22Rv1 (cell line): ENCODE measurements at regions not wholly inside any gene's neighbourhood (a gene's known extent, or its start where the extent isn't known, plus 50 kb on each side); places are given as distances from the start of the nearest gene placed in this dataset.

Experiments used
- H3K27ac ChIP-seq: fragments of 450-650 bp; 2 replicates; pipeline ENCODE4 v1.5.1; 2017
- ZFX ChIP-seq: fragments of 450-650 bp; IDR thresholded peaks from 2 replicates; pipeline ENCODE4 v1.6.1; 2017; ENCODE audit warnings: antibody characterized with exemption, borderline replicate concordance
- TF ChIP-seq, protein P1 (sequence below): fragments of 450-650 bp; IDR thresholded peaks from 2 replicates; pipeline ENCODE4 v1.5.1; 2017; ENCODE audit warnings: mild to moderate bottlenecking

DNA sequence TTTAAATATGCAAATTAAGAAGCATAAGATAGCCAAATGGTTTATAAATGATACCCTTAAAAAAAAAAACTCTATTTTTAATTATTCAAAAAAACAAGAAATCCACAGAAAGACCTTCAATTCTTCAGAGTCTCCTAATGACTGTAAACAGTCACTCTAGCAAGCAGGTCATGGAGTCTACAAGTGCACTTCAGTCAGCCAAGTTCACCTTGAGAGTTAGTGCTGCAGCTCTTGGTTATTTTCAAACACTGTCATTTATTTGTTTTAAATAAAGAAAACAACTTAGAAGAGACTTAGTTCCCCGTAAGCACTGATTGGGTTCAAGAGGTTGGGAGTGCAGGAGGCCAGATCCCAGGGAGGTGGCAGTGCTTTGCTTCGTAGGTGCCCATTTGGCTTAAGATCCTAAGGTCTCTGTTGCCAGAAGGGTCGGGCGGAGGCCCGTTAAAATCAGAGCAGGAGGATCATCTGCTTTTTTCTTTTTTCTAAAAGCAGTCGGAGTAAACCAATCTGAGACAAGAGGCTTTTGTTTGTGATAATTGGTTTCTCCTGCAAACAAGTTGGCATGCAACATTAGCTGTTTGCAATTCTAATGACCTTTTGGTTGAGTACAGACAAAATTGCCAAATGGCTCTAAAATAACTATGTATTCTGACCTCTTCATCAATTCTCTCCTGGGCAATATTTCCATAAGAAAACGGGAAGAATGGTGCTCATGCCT is 86.4 kb upstream of the ELMO1 start:
- no peak overlapping the region for H3K27ac ChIP-seq
- TF ChIP-seq, protein P1, sequence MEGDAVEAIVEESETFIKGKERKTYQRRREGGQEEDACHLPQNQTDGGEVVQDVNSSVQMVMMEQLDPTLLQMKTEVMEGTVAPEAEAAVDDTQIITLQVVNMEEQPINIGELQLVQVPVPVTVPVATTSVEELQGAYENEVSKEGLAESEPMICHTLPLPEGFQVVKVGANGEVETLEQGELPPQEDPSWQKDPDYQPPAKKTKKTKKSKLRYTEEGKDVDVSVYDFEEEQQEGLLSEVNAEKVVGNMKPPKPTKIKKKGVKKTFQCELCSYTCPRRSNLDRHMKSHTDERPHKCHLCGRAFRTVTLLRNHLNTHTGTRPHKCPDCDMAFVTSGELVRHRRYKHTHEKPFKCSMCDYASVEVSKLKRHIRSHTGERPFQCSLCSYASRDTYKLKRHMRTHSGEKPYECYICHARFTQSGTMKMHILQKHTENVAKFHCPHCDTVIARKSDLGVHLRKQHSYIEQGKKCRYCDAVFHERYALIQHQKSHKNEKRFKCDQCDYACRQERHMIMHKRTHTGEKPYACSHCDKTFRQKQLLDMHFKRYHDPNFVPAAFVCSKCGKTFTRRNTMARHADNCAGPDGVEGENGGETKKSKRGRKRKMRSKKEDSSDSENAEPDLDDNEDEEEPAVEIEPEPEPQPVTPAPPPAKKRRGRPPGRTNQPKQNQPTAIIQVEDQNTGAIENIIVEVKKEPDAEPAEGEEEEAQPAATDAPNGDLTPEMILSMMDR, result no peak
- TF ChIP-seq ZFX, result no peak

DNA sequence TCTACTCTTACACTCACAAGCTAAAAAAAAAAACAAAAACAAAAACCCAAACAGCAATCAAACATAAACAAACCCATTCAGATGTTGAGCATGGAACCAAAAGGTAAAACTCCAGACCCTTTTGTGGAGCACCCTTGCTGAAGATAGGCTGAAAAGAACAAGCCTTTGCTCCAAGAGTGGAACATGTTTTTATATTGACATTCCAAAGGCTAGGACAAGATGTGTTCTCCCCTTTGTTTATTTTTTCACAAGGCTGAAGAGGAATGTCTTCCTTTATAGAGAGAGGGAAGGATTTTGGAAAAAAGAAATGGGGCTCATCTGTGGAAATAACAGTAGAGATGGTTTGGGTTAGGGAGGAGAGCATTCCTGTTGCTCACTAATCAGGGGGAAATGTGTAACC is 87.2 kb upstream of the ELMO1 start:
- no peak overlapping the region for H3K27ac ChIP-seq

DNA sequence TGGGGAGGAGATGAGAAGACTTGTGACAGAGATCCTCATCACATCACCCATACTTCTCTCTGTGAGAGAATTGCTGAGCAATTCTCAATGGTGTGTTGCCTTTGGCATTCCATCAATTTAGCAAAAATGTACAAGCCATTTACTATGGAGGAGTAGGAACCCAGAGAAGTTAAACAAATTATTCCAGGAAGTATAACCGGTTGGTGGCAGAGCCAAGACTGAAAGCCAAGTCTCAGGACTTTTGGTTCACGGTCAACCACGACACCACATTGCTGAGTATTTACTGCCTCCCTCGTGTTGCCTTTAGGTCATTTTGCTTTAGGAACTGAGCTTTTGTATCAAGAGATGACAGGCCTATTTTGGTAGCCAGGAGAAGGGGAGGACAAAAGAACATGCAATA is 88.0 kb upstream of the ELMO1 start:
- TF ChIP-seq ZFX, result no peak
- TF ChIP-seq, protein P1, result no peak
- no peak overlapping the region for H3K27ac ChIP-seq

More for the DNA sequence above, 87.2 kb upstream of the ELMO1 start:
- TF ChIP-seq, protein P1, result no peak
- no peak for TF ChIP-seq ZFX

DNA sequence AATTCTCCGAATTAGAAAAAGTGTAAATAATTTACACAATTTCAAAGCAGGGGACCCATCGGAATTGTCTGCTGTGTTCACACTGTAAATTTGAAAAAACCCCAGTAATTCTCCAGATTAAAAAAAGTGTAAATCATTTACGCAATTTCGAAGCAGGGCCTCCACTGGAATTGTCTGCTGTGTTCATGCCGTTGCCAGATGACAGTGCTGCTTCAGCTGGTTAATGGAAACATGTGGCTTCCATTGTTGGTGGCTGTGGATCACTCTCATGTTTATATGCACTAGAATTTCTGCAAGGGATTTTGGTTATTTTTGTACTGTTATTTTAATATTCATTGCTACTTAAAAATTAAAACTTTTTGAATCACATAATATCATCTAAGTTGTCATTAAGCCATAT is 88.8 kb upstream of the ELMO1 start:
- no peak overlapping the region for H3K27ac ChIP-seq
- no peak for TF ChIP-seq ZFX
- TF ChIP-seq, protein P1, result no peak

- TF ChIP-seq ZFX, result no peak
- TF ChIP-seq, protein P1, result no peak
- no peak overlapping the region for H3K27ac ChIP-seq
Observed at GRCh38 chr7:37538945-37539344, 90.3 kb upstream of the ELMO1 start.

GRCh38 chr7:37540917-37541316 is 92.3 kb upstream of the ELMO1 start:
- no peak overlapping the region for H3K27ac ChIP-seq
- TF ChIP-seq, protein P1, result no peak
- TF ChIP-seq ZFX, result no peak

DNA sequence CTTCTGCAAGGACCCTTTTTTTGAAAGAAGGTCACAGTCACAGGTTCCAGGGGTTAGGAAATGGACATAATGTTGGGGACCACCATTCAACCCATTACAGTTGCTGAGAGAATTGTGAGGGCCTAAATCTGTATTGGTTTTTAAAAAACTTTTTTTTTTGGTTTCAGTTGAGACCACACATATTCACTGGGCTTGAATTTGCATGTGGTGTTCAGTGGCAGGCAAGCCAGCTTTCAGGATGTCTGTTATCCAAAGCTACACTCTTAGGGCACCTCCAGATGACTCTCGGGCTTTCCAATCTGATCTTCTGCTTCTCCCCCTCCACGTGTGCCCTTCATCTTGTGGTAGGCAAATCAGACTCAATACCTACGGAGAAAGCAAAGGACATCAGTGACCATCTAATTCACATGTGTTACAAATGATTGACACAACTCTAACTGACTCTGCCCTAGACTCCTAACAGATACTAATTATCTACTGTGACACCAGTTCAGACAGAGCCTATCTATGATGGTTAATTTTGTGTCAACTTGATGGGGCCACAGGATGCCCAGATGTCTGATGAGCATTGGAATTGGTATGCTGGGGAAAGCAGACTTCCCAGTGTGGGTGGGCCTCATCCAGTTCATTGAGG is 93.3 kb upstream of the ELMO1 start:
- H3K27ac ChIP-seq, result no peak overlapping the region
- TF ChIP-seq, protein P1, result no peak
